IMR-90 (cell line): ENCODE measurements at regions not wholly inside any gene's neighbourhood (a gene's known extent, or its start where the extent isn't known, plus 50 kb on each side); places are given as distances from the start of the nearest gene placed in this dataset.

ENCODE experiments used
- POLR2A ChIP-seq: IDR thresholded peaks from 2 replicates; pipeline ENCODE4 v1.6.1; 2012; ENCODE audit warnings: mild to moderate bottlenecking, low read depth, low read length
- RAD21 ChIP-seq: IDR thresholded peaks from 2 replicates; pipeline ENCODE4 v1.6.1; 2012; ENCODE audit warnings: low read length, improper control_type of control experiment

- no peak for TF ChIP-seq RAD21
- no peak for TF ChIP-seq POLR2A
These were observed 848.3 kb downstream of the METTL15 start for GRCh38 chr11:28956446-28956845.
